ENCODE measurements at regions not wholly inside any gene's neighbourhood (a gene's known extent, or its start where the extent isn't known, plus 50 kb on each side); places are given as distances from the start of the nearest gene placed in this dataset.

DNA sequence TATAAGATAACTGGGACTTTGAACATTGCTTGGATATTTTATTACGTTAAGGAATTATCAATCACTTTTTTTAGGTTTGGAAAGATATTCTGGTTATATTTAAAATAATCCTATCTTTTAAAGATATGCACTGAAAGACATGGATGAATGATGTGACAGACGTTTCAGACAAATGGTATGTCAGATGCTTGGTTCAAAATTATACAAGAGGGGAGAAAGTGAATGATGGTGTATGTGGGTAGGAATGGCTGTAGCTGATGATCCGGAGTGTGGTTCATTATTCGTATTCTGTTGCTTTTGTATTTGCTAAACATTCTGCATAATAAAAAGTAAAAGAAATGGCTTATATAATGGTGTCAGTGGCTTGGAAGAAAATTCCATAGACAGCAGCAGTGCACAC lies 51.0 kb upstream of the SNRPB2 start:
- ATAC-seq (replicated peaks in 1 of 2) (no peak), DNase-seq (no peak)
- Mint-ChIP-seq H3K4me3 (no peak overlapping the region), H3K27me3 (ENCODE audit: low read depth) (no peaks in the 10 kb centered on the region), H3K27ac (no peak overlapping the region), H3K4me1 (ENCODE audit: low read depth) (no peaks in the 10 kb centered on the region), H3K9me3 (peaks cover 4 to 5% of the 10 kb centered on the region in 2 donors), H3K36me3 (ENCODE audit: insufficient read depth in 2 of 2) (no peaks in the 10 kb centered on the region)

DNA sequence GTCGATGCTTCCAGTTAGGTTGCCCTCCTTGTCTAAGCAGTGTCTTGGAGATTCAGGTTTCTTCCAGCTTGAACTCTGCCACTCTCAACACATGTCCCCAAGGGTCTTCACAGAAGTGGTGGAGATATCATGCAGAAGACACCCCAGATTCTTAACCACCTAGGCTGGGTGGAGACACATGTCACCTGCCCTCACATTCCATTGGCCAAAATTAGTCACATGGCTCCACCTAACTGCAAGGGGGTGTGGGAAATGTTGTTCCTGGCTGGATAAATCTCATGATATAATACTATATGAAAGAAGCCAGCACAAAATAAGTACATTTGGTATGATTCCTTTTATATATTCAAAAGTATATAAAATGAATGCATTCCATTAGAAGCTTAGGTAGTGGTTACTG lies 52.9 kb upstream of the SNRPB2 start:
- ATAC-seq (replicated peaks in 1 of 2): no peak
- no peak for DNase-seq
- H3K9me3 Mint-ChIP-seq: peaks cover 4 to 5% of the 10 kb centered on the region in 2 donors
- H3K27ac Mint-ChIP-seq: no peak overlapping the region
- H3K4me1 Mint-ChIP-seq (ENCODE audit: low read depth): no peaks in the 10 kb centered on the region
- peaks cover under 1% of the 10 kb centered on the region for H3K27me3 Mint-ChIP-seq (ENCODE audit: low read depth)
- no peaks in the 10 kb centered on the region for H3K36me3 Mint-ChIP-seq (ENCODE audit: insufficient read depth in 2 of 2)
- H3K4me3 Mint-ChIP-seq: no peak overlapping the region

DNA sequence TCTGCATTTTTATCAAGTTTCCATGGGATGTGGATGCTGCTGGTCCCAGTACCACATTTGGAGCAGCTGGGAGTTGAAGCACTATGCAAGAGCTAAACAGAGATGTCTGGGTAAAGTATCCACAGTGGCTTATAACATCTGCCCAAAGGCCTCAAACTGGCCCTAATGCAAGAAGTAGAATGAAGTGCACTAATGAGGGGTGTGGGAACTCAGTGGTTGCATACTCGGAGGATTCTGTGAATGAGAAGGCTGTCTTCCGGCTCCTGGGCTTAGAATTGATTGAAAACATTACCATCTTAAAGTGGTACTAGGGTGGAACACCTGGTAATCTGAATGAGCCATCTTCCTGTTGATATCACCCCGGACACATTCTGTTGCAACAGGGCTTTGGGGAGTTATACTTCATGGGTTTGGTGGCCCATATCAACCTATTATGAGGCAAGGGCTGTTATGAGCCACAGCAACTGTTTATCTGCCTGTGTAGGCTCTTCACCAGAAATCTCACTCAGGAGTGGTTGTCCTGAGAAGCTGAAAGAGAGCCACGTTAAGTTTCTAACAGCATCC lies 54.7 kb upstream of the SNRPB2 start:
- Mint-ChIP-seq H3K27ac (no peak overlapping the region), H3K9me3 (peaks cover 5 to 6% of the 10 kb centered on the region in 2 donors)
- DNase-seq: no peak

DNA sequence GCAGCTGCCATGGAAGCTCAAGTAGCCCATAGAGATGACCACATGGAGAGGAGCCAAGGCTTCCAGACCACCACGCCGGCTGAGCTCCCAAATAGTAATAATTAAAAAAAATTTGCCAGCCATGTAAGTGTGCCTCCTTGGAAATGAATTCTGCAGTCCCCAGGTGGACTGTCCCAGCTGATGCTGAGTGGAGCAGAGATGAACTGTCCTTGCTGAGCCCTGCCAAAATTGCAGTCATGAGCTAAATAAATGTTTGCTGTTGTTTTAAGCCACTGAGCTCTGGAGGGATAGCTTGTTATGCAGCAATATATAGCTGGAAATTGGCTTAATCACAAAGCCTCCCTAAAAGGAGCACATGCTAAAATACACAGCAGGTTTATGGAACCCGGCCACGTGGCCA lies 55.6 kb upstream of the SNRPB2 start:
- Mint-ChIP-seq H3K9me3 (peaks cover 5 to 6% of the 10 kb centered on the region in 2 donors), H3K27me3 (ENCODE audit: low read depth) (peaks cover 13% of the 10 kb centered on the region), H3K4me1 (ENCODE audit: low read depth) (no peaks in the 10 kb centered on the region), H3K4me3 (no peak overlapping the region), H3K27ac (no peak overlapping the region), H3K36me3 (ENCODE audit: insufficient read depth in 2 of 2) (no peaks in the 10 kb centered on the region)
- DNase-seq: no peak
- ATAC-seq (replicated peaks in 1 of 2): no peak

More for the DNA sequence above, 54.7 kb upstream of the SNRPB2 start:
- peaks cover 6% of the 10 kb centered on the region for H3K27me3 Mint-ChIP-seq (ENCODE audit: low read depth)
- H3K36me3 Mint-ChIP-seq (ENCODE audit: insufficient read depth in 2 of 2): no peaks in the 10 kb centered on the region
- H3K4me3 Mint-ChIP-seq: no peak overlapping the region
- H3K4me1 Mint-ChIP-seq (ENCODE audit: low read depth): no peaks in the 10 kb centered on the region
- ATAC-seq (replicated peaks in 1 of 2): peak in 1 of 2 donors; percentile 70

GRCh38 chr20:16672299-16672698 lies 57.5 kb upstream of the SNRPB2 start:
- ATAC-seq (replicated peaks in 1 of 2) (no peak), DNase-seq (no peak)
- H3K4me1 Mint-ChIP-seq (ENCODE audit: low read depth): no peaks in the 10 kb centered on the region
- no peak overlapping the region for H3K27ac Mint-ChIP-seq
- peaks cover 5 to 6% of the 10 kb centered on the region in 2 donors for H3K9me3 Mint-ChIP-seq
- peaks cover 13% of the 10 kb centered on the region for H3K27me3 Mint-ChIP-seq (ENCODE audit: low read depth)
- H3K4me3 Mint-ChIP-seq: no peak overlapping the region
- no peaks in the 10 kb centered on the region for H3K36me3 Mint-ChIP-seq (ENCODE audit: insufficient read depth in 2 of 2)

- ATAC-seq (replicated peaks in 1 of 2): no peak
- peaks cover 13% of the 10 kb centered on the region for H3K27me3 Mint-ChIP-seq (ENCODE audit: low read depth)
- H3K27ac Mint-ChIP-seq: no peak overlapping the region
- DNase-seq: no peak
- no peaks in the 10 kb centered on the region for H3K4me1 Mint-ChIP-seq (ENCODE audit: low read depth)
- no peak overlapping the region for H3K4me3 Mint-ChIP-seq
- peaks cover 3 to 6% of the 10 kb centered on the region in 2 donors for H3K9me3 Mint-ChIP-seq
- H3K36me3 Mint-ChIP-seq (ENCODE audit: insufficient read depth in 2 of 2): no peaks in the 10 kb centered on the region
Observed at GRCh38 chr20:16671753-16672152, 58.1 kb upstream of the SNRPB2 start.

DNA sequence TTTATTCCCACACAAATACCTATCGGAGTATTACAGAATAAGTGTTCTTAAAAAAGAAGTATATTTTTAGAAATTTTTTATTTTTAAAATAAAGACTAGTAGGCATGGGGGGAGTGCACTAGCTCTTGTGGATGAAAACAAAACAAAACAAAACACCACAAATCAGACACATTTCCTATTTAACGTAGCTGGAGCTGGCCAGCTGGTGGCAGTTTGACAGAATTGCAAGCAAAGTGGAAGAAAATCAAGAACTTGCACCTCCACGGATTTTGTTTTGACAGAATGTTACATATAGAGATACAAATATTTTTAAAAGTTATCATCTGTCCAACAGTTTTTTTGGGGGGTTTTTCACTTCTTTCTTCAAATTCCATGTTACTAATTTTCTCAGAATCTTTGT lies 63.6 kb upstream of the SNRPB2 start:
- peaks cover 24% of the 10 kb centered on the region for H3K27me3 Mint-ChIP-seq (ENCODE audit: low read depth)
- no peaks in the 10 kb centered on the region for H3K9me3 Mint-ChIP-seq
- DNase-seq (no peak), ATAC-seq (replicated peaks in 1 of 2) (no peak)
- no peaks in the 10 kb centered on the region for H3K36me3 Mint-ChIP-seq (ENCODE audit: insufficient read depth in 2 of 2)
- no peak overlapping the region for H3K4me3 Mint-ChIP-seq
- H3K4me1 Mint-ChIP-seq (ENCODE audit: low read depth): no peaks in the 10 kb centered on the region
- H3K27ac Mint-ChIP-seq: no peak overlapping the region

- no peak for DNase-seq
- no peaks in the 10 kb centered on the region for H3K9me3 Mint-ChIP-seq
- H3K27me3 Mint-ChIP-seq (ENCODE audit: low read depth): peaks cover 17% of the 10 kb centered on the region
- no peaks in the 10 kb centered on the region for H3K36me3 Mint-ChIP-seq (ENCODE audit: insufficient read depth in 2 of 2)
- no peak overlapping the region for H3K4me3 Mint-ChIP-seq
- H3K27ac Mint-ChIP-seq: no peak overlapping the region
- H3K4me1 Mint-ChIP-seq (ENCODE audit: low read depth): no peaks in the 10 kb centered on the region
- no peak for ATAC-seq (replicated peaks in 1 of 2)
Observed at GRCh38 chr20:16664020-16664419, 65.8 kb upstream of the SNRPB2 start.

GRCh38 chr20:16662467-16662866 lies 67.4 kb upstream of the SNRPB2 start:
- ATAC-seq (replicated peaks in 1 of 2) (no peak), DNase-seq (no peak)
- Mint-ChIP-seq H3K4me3 (no peak overlapping the region), H3K9me3 (no peaks in the 10 kb centered on the region), H3K4me1 (ENCODE audit: low read depth) (no peaks in the 10 kb centered on the region), H3K27ac (no peak overlapping the region), H3K27me3 (ENCODE audit: low read depth) (peaks cover 25% of the 10 kb centered on the region), H3K36me3 (ENCODE audit: insufficient read depth in 2 of 2) (no peaks in the 10 kb centered on the region)

GRCh38 chr20:16661756-16662155 lies 68.1 kb upstream of the SNRPB2 start:
- DNase-seq (no peak), ATAC-seq (replicated peaks in 1 of 2) (no peak)
- no peaks in the 10 kb centered on the region for H3K4me1 Mint-ChIP-seq (ENCODE audit: low read depth)
- no peak overlapping the region for H3K4me3 Mint-ChIP-seq
- H3K9me3 Mint-ChIP-seq: no peaks in the 10 kb centered on the region
- peaks cover 25% of the 10 kb centered on the region for H3K27me3 Mint-ChIP-seq (ENCODE audit: low read depth)
- H3K27ac Mint-ChIP-seq: no peak overlapping the region
- no peaks in the 10 kb centered on the region for H3K36me3 Mint-ChIP-seq (ENCODE audit: insufficient read depth in 2 of 2)

- ATAC-seq (replicated peaks in 1 of 2): no peak
- no peaks in the 10 kb centered on the region for H3K9me3 Mint-ChIP-seq
Observed at GRCh38 chr20:16654858-16655535, 74.8 kb upstream of the SNRPB2 start.

DNA sequence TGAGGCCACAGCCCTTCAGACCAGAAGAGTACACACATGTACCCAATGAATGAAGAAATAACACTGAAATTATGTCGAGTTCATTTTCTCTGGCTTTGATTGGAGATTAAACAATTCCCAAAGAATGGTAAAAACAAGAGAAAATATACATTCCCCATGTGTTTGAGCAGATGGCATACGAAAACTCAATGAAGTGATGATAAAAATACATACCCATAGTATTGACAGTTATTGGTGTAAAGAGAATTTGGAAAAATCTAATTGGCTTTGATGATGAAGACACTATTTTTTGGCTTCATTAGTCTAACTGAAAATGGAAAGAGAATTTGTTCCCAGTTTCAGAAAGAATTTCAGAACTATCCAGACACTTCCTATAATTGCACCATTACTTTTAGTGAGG lies 76.6 kb upstream of the SNRPB2 start:
- H3K4me3 Mint-ChIP-seq: no peak overlapping the region
- ATAC-seq (replicated peaks in 1 of 2) (no peak), DNase-seq (no peak)
- H3K27ac Mint-ChIP-seq: no peak overlapping the region
- no peaks in the 10 kb centered on the region for H3K9me3 Mint-ChIP-seq
- no peaks in the 10 kb centered on the region for H3K4me1 Mint-ChIP-seq (ENCODE audit: low read depth)
- peaks cover 19% of the 10 kb centered on the region for H3K27me3 Mint-ChIP-seq (ENCODE audit: low read depth)
- no peaks in the 10 kb centered on the region for H3K36me3 Mint-ChIP-seq (ENCODE audit: insufficient read depth in 2 of 2)

More at GRCh38 chr20:16654858-16655535, 74.8 kb upstream of the SNRPB2 start:
- no peak for DNase-seq
- H3K4me1 Mint-ChIP-seq (ENCODE audit: low read depth): no peaks in the 10 kb centered on the region
- H3K27ac Mint-ChIP-seq: no peak overlapping the region
- no peak overlapping the region for H3K4me3 Mint-ChIP-seq
- H3K36me3 Mint-ChIP-seq (ENCODE audit: insufficient read depth in 2 of 2): no peaks in the 10 kb centered on the region
- H3K27me3 Mint-ChIP-seq (ENCODE audit: low read depth): peaks cover 22% of the 10 kb centered on the region

- Mint-ChIP-seq H3K27ac (no peak overlapping the region), H3K36me3 (ENCODE audit: insufficient read depth in 2 of 2) (no peaks in the 10 kb centered on the region), H3K9me3 (no peaks in the 10 kb centered on the region), H3K4me3 (no peak overlapping the region), H3K27me3 (ENCODE audit: low read depth) (peaks cover 14% of the 10 kb centered on the region), H3K4me1 (ENCODE audit: low read depth) (no peaks in the 10 kb centered on the region)
- ATAC-seq (replicated peaks in 1 of 2) (no peak), DNase-seq (no peak)
Observed at GRCh38 chr20:16647875-16648597, 74.8 kb upstream of the KIF16B start.

All from activated T-cell treated with anti-CD3 and anti-CD28 coated beads, Interleukin-2, amount 50 U/mL, for 72 hours (primary cell).